Left lung (tissue), 4 donors: ENCODE measurements at regions not wholly inside any gene's neighbourhood (a gene's known extent, or its start where the extent isn't known, plus 50 kb on each side); places are given as distances from the start of the nearest gene placed in this dataset.

Experiments used
- ATAC-seq: fragments of 200-7000 bp; cut with Tn5 transposase; one replicate; pipeline ENCODE4 v1.9.1; 2020; ENCODE audit warnings: moderate library complexity
- DNase-seq, 4 donors: peaks; one replicate each; pipeline ENCODE4 v3.0.0-alpha.2; 2013 to 2020
- H3K27ac ChIP-seq, 2 donors: fragments of 200-600 bp; sonication (generic) in 1 of 2; one replicate each; pipeline versions ENCODE4 v1.5.0 to v1.8.0; 2020 to 2021
- H3K27me3 ChIP-seq, 2 donors: fragments of 200-600 bp; sonication (generic) in 1 of 2; one replicate each; pipeline versions ENCODE4 v1.5.0 to v1.8.0; 2020 to 2021
- H3K36me3 ChIP-seq, 2 donors: fragments of 200-600 bp; sonication (generic) in 1 of 2; one replicate each; pipeline versions ENCODE4 v1.5.0 to v1.8.0; 2020 to 2021
- H3K4me1 ChIP-seq, 2 donors: fragments of 200-600 bp; one replicate each; pipeline ENCODE4 v1.8.0; 2021
- H3K4me3 ChIP-seq, 2 donors: fragments of 200-600 bp; sonication (generic) in 1 of 2; one replicate each; pipeline versions ENCODE4 v1.5.0 to v1.8.0; 2020 to 2021; ENCODE audit warnings: mild to moderate bottlenecking in 1 of 2
- H3K9me3 ChIP-seq, 2 donors: fragments of 200-600 bp; sonication (generic) in 1 of 2; one replicate each; pipeline versions ENCODE4 v1.5.0 to v1.8.0; 2020 to 2021
- intact Hi-C, 2 donors: fragments of 100-400 bp; cut with DNase I; formaldehyde crosslinking; loops; one replicate each; pipeline versions ENCODE4 v1.11.2 to v1.14.2; 2022
- TF ChIP-seq, protein P1 (sequence below), 2 donors: fragments of 200-600 bp; sonication (generic) in 1 of 2; IDR thresholded peaks; one replicate each; pipeline versions ENCODE4 v1.5.0 to v1.8.0; 2021; ENCODE audit warnings: antibody characterized with exemption in 2 of 2
- donor health status: DM: no; HTN: yes; CAD: no.
- donor health status: DM: no; HTN: no; CAD: no.

DNA sequence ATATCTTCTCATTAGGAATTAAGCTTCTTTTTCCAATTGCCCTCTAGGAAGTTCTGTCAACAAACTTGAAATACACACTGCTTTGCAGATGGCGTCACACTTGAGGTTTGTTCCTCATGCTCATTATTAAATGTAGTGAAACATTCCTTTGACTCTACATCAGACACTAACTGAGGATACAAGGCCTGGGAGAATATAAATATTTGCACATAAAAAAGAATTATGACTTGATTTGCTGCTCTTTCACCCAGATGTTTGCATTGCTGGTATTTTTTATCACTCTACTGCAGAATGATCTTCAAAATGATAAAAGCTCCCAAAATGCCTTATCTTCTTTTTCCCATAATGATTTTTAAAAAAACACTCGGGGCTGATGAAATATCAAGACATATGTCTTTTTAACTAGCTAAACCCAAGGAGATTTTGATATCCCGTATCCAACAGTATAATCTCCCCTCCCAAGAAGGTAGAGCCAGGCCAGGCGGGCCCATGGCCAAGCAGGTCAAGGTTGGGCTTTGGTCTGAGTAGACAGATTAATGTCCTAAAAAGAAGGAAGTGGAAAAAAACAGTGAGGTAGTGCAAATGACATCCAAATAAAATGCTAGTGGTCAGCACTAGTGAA, 264.6 kb downstream of the HHIPL2 start:
- Histone ChIP-seq H3K27me3 (no peaks in the 10 kb centered on the region), H3K9me3 (no peaks in the 10 kb centered on the region), H3K36me3 (no peaks in the 10 kb centered on the region), H3K4me1 (no peaks in the 10 kb centered on the region), H3K4me3 (no peak overlapping the region), H3K27ac (no peak overlapping the region)
- peak in 1 of 4 donors; percentile 28 for DNase-seq
- intact Hi-C loops, result no loop called here
- TF ChIP-seq, protein P1, sequence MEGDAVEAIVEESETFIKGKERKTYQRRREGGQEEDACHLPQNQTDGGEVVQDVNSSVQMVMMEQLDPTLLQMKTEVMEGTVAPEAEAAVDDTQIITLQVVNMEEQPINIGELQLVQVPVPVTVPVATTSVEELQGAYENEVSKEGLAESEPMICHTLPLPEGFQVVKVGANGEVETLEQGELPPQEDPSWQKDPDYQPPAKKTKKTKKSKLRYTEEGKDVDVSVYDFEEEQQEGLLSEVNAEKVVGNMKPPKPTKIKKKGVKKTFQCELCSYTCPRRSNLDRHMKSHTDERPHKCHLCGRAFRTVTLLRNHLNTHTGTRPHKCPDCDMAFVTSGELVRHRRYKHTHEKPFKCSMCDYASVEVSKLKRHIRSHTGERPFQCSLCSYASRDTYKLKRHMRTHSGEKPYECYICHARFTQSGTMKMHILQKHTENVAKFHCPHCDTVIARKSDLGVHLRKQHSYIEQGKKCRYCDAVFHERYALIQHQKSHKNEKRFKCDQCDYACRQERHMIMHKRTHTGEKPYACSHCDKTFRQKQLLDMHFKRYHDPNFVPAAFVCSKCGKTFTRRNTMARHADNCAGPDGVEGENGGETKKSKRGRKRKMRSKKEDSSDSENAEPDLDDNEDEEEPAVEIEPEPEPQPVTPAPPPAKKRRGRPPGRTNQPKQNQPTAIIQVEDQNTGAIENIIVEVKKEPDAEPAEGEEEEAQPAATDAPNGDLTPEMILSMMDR (IDR thresholded peaks at IDR 0.05), result no peak
- no peak for ATAC-seq

DNA sequence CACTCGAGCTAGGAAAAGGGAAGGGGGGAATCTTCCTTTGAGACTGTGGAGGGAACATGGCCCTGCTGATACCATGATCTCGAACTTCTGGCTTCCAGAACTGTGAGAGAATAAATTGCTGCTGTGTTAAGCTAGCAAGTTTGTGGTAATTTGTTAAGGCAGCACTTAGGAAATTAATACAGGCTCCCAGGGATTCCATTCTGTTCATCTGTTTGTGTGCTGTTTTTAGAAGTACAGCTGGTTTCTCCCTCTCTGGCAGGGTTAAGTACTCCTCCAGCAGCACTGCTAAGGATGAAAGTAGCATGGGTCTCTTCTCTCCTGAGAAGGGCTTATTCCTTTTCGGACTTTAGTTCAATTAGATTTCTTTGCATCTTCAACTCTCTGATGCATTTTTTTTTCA, 268.3 kb downstream of the HHIPL2 start:
- intact Hi-C loops, result no loop called here
- H3K4me1 ChIP-seq, result no peaks in the 10 kb centered on the region
- DNase-seq (no peak), ATAC-seq (no peak)
- H3K36me3 ChIP-seq, result no peaks in the 10 kb centered on the region
- H3K27me3 ChIP-seq, result no peaks in the 10 kb centered on the region
- TF ChIP-seq, protein P1 (IDR thresholded peaks at IDR 0.05), result no peak
- H3K4me3 ChIP-seq, result no peak overlapping the region
- no peaks in the 10 kb centered on the region for H3K9me3 ChIP-seq
- H3K27ac ChIP-seq, result no peak overlapping the region

DNA sequence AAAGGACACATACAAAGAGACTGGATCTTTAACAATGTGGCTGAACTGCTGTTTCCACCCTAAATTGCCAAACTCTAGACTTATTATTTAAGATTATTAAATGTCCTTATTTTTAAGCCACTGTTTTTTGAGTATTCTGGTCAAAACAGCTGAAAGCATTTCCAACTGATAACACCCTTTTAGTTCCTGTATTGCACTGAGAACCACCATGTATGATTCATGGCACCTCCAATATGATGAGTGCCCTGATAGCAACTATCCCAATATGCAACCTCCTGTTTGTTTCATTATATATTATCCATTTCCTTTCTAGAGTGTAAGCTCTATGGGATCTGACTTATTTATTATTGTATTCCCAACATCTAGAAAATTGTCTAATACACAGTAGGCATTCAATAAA, 269.4 kb downstream of the HHIPL2 start:
- TF ChIP-seq, protein P1 (IDR thresholded peaks at IDR 0.05), result no peak
- no peaks in the 10 kb centered on the region for H3K27me3 ChIP-seq
- no peak overlapping the region for H3K27ac ChIP-seq
- no peaks in the 10 kb centered on the region for H3K36me3 ChIP-seq
- intact Hi-C loops, result no loop called here
- no peak overlapping the region for H3K4me3 ChIP-seq
- H3K9me3 ChIP-seq, result no peaks in the 10 kb centered on the region
- ATAC-seq (no peak), DNase-seq (no peak)
- no peaks in the 10 kb centered on the region for H3K4me1 ChIP-seq

DNA sequence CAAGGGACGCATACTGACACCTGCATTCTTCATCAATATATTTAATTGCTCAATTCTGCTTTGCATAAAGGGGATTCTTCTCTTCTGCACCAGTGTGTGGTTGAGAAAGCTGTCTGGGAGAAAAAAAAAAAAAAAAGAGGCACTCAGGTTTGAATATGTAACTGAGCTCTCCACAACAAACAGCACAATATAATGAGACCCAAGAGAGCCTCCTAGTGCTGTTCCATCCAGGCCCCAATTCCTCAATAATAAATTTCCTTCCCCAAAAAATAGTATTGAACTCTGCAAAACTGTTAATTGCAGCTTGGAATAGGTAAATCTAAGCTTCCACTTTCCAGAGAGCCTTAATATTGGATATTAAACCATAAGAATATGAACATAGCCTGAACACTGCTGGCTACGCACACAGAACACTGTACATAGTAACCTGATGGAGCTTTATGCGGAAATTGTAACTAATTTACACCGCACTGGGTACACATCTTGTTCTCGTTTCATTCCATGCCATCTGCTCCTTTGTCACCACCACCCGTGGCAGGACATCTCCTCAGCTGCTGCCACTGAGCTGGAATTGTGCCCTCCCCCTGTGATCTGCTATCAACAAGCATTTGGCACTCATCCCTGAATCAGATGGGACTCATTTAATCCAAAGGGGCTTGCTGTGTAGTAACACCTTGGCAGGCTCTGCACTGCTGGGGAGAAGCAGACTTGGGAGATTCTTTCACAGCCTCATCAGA, 272.0 kb downstream of the HHIPL2 start:
- intact Hi-C loops, result no loop called here
- ATAC-seq (no peak), DNase-seq (no peak)
- Histone ChIP-seq H3K9me3 (no peaks in the 10 kb centered on the region), H3K36me3 (no peaks in the 10 kb centered on the region), H3K4me3 (no peak overlapping the region), H3K27me3 (no peaks in the 10 kb centered on the region), H3K27ac (no peak overlapping the region), H3K4me1 (no peaks in the 10 kb centered on the region)
- TF ChIP-seq, protein P1 (IDR thresholded peaks at IDR 0.05), result no peak

DNA sequence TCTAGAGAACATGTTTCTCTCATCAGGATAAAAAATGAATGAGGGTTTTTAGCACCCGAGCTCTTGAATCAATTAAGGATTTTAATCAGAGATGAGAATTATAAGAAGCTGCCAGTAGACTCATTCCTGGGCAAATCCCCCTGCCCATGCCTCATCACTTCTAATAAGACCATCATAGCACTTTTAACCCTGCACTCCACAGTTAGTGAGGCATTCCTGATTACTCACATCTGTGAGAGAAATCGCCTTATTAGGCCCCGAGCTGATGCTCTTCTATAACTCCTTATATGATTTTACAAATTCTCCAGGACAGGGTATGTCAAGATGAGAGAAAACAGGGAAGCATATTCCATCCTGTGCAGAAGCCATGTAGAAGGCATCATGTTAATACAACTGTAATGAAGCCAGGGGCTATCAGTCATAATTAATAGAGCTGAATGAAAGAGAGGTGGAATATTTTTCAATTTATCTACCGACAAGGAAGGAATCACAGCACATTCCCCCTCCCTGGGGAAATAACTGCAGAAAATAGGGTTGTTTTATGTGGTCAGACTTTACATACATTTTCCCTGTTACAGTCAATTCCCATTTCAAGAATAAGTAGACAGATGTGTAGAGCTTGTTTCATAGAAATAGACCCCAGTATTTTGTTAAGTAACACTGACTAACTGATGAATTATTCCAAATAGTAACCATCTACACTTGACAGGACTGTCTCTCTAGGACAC, 272.7 kb downstream of the HHIPL2 start:
- intact Hi-C loops, result no loop called here
- Histone ChIP-seq H3K27me3 (no peaks in the 10 kb centered on the region), H3K27ac (no peak overlapping the region), H3K9me3 (no peaks in the 10 kb centered on the region), H3K36me3 (no peaks in the 10 kb centered on the region), H3K4me3 (no peak overlapping the region), H3K4me1 (no peaks in the 10 kb centered on the region)
- no peak for ATAC-seq
- TF ChIP-seq, protein P1 (IDR thresholded peaks at IDR 0.05), result no peak
- DNase-seq, result no peak
